HepG2 (cell line): ENCODE measurements at regions not wholly inside any gene's neighbourhood (a gene's known extent, or its start where the extent isn't known, plus 50 kb on each side); places are given as distances from the start of the nearest gene placed in this dataset.

Source experiments
- CHD2 ChIP-seq: IDR thresholded peaks from 2 replicates; pipeline ENCODE4 v1.6.1; 2011; ENCODE audit warnings: low read depth, low read length, improper control_type of control experiment
- CREM ChIP-seq, 2 experiments: sonication (generic) in 1 of 2; formaldehyde crosslinking in 1 of 2; IDR thresholded peaks; 2 replicates each; pipeline versions ENCODE4 v1.4.0 to v1.6.1; 2016 to 2020; ENCODE audit warnings: antibody characterized with exemption in 1 of 2, mild to moderate bottlenecking in 1 of 2, missing genetic modification reagents in 1 of 2
- EZH2 ChIP-seq: conservative IDR thresholded peaks from 2 replicates; pipeline ENCODE4 v1.6.1; 2012; ENCODE audit warnings: mild to moderate bottlenecking, low read depth, low read length, moderate library complexity
- MYNN ChIP-seq: sonication (generic); formaldehyde crosslinking; IDR thresholded peaks from 2 replicates; pipeline ENCODE4 v1.4.0; 2020; ENCODE audit warnings: mild to moderate bottlenecking, low read depth, missing genetic modification reagents
- NFIC ChIP-seq: IDR thresholded peaks from 2 replicates; pipeline ENCODE4 v1.6.1; 2012; ENCODE audit warnings: mild to moderate bottlenecking, low read length, inconsistent platforms
- NONO ChIP-seq, 2 experiments: fragments of 450-650 bp in 1 of 2; sonication (generic) in 1 of 2; formaldehyde crosslinking in 1 of 2; IDR thresholded peaks in 1 of 2; conservative IDR thresholded peaks in 1 of 2; 2 replicates each; pipeline versions ENCODE4 v1.6.1 to v1.8.0; 2017 to 2022; ENCODE audit warnings: mild to moderate bottlenecking in 1 of 2, missing genetic modification reagents in 1 of 2, moderate library complexity in 1 of 2
- SMAD1 ChIP-seq: sonication (generic); formaldehyde crosslinking; IDR thresholded peaks from 2 replicates; pipeline ENCODE4 v1.4.0; 2020; ENCODE audit warnings: missing genetic modification reagents, low read depth, mild to moderate bottlenecking, borderline replicate concordance
- ZNF430 ChIP-seq: sonication (generic); formaldehyde crosslinking; IDR thresholded peaks from 2 replicates; pipeline ENCODE4 v1.9.0; 2021; ENCODE audit warnings: mild to moderate bottlenecking, missing genetic modification reagents

DNA sequence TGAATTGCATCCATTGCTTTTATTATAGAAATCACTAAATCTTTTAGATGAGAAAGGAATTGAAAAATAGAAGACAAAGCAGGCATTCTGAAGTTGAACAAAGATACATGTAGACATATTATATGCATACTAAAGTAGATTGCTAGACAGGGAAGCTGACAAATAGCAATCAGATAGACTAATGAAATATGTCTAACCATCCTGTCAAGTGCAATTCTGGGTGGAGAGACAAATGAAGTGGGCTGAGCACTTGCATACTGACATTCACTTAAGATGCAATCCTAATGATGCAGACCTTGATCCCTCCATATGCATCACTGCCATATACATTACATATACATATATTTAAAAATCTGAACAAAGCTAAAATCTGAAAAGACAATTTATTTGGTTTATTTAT lies 1130.0 kb upstream of the CDH6 start:
- TF ChIP-seq CREM (IDR thresholded peaks at IDR 0.05) (no peak), CREM (CRISPR knock-in tag; IDR thresholded peaks at IDR 0.05) (no peak), SMAD1 (CRISPR knock-in tag) (no peak), CHD2 (no peak), MYNN (CRISPR knock-in tag) (no peak), EZH2 (no peak), NFIC (no peak), NONO (IDR thresholded peaks at IDR 0.05) (no peak), NONO (CRISPR knock-in tag; conservative IDR thresholded peaks at IDR 0.05) (no peak), ZNF430 (CRISPR knock-in tag) (no peak)
